Left hindlimb (tissue), 1 donor: ENCODE measurements at regions not wholly inside any gene's neighbourhood (a gene's known extent, or its start where the extent isn't known, plus 50 kb on each side); places are given as distances from the start of the nearest gene placed in this dataset.
"Not testable (repeated sequence)": the region's sequence is repeated elsewhere in the genome, so short reads cannot be mapped to it uniquely, and the experiment has no call there.

Experiments
- DNase-seq: peaks from one replicate; pipeline ENCODE4 v3.0.0-alpha.2; 2018

- no peak for DNase-seq
Measured at GRCh38 chr16:8109510-8110369, 480.6 kb downstream of the TMEM114 start.

DNA sequence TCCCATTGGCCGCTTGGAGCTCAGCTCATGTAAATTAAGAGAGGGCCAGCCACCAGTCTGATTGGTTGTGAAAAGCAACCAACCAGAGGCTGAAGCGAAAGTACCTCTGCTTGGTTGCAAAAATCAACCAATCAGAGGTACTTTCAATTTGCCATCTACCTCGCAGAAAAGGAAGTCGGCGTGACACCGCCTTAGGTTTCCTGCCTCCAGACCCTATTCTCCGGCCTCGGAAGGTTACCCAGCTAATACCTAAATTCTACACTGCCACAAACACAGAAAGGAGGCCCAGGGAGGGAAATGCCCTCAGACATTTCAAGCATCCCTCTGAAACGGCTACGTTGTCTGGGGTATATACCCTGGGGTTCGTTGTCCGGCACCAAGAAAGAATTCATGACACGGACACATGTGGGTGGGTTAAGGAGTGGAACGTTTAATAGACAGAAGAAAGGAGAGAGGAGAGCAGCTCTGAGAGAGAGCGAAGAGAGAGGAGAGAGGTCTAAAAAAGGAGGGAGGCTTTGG is 481.3 kb downstream of the TMEM114 start:
- DNase-seq: no peak

DNA sequence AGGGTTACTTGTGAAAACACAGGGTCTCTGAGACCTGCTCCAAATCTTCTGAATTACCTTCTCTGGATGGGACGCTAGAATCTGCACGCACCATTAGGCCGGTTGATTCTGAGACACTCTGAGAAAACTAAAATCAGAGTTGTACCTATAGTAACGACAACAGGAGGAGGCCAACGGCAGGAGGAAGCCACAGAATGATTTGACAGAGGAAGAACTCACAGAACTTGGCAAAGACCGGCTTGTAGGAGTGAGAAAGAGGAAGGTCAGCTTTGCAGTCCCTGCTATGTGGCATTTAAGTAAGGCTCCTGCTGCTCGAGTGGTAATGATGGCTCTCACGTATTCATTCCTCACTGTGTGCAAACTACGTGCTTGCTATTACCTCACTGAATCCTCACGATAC is 483.0 kb downstream of the TMEM114 start:
- no peak for DNase-seq

- no peak for DNase-seq
Measured at GRCh38 chr16:8103649-8104289, 486.5 kb downstream of the TMEM114 start.

GRCh38 chr16:8099586-8099985 is 490.7 kb downstream of the TMEM114 start:
- DNase-seq: no peak

DNA sequence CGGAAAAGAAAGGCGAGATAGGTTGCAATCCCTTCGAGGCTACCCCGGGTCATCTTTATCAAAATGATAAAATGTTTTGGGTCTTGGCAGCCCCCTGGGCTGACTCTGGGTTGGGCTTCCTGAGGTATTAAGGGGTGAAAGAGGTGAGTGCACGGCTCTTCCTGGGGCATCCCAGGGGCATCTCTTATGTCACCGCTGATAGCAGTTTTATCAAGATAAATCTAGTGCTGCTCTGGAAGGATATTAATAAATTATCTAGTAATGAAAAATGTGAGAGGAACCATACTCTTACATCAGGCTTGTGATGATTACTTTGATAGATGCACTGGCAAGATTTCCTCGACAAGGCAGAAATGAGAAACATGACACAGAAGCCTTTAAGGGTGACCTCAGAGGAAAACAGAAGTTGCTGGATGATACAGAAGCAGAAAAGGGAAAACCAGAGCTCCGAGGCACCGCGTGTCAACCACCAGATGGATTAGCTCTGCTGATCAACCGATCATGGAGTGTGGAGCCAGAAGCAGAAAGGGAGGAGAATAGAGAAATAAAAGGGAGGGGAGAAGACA is 491.3 kb downstream of the TMEM114 start:
- no peak for DNase-seq

DNA sequence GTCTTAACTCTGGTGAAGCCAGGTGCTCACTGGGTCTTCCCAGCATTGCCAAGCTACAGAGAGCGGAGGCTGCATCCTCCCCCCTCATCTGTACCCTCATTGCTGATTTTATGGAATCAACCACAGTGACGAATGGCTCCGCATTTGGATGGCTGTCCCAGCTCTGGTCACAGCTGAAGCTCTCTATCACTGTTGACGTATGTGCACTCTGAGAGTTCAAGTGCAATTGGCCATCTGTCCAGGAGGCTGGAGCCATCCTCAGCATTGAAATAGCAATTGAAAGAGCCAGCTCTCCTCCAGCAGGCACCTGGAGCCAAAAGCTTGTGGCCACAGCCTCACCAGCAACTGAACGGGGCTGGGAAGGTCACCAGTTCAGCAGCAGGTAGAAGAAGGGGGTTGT is 494.1 kb downstream of the TMEM114 start:
- no peak for DNase-seq

- DNase-seq: no peak
Measured at GRCh38 chr16:8094696-8095095, 495.6 kb downstream of the TMEM114 start.

DNA sequence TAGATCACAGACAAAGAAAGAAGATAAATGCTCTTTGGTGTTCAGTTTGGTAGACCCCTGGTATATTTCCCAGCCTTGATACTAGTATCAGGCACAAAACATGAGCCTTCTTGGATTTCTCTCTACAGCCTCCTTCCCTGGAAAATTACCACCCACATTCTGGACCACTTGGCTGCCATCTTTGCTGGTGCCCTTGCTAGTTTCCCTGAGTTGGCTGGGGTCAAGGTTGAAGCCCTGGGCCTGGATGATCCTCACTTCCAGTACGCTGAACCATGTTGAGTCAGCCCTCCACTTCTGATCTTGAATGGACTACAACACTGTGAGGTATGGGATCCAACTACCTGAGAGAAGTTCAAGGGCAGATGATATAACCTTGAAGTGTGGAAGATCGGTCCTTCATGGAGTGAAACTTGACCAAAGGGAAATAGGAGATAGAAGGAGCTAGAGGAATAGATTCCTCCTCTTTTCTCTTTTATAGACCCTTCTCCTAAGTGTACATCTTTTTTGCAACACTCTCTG is 501.4 kb downstream of the TMEM114 start:
- DNase-seq: no peak

DNA sequence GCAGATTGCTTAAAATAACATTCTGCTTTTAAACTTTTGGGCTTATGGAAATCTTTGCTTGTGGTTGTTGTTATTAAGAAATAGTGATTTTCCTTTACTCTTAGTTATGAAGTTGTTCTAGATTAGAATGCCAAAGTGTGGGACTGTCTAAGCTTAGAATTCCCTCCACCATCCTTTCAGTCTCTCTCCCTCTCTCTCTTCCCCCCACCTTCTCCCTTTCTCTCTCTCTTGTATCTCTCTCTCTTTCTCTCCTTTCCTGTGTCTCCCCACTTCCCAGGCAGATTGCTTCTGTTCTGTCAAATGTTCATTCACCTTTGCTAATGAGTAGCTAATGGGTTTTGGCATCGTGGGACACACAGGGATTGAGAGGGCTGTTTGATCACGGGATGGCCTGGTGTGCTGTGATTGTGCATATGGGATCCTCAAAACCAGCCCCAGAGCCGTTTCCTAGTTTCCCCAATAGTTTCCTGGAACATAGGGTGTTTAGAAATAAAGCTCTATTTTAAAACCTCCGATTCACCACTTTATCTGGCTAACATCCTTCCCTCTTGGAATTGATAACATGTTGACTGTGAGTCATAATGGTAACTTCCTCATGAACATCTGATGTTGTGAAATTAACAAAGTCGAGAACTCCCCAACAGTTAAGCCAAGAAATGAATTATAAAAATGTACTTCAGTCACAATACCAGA is 502.6 kb downstream of the TMEM114 start:
- no peak for DNase-seq

GRCh38 chr16:8087146-8087545 is 503.2 kb downstream of the TMEM114 start:
- no peak for DNase-seq

- DNase-seq: no peak
Measured at GRCh38 chr16:8084882-8085281, 505.4 kb downstream of the TMEM114 start.

GRCh38 chr16:8084302-8084701 is 506.0 kb downstream of the TMEM114 start:
- no peak for DNase-seq

GRCh38 chr16:8083560-8083959 is 506.8 kb downstream of the TMEM114 start:
- DNase-seq: no peak

- no peak for DNase-seq
Measured at GRCh38 chr16:8080817-8081216, 509.5 kb downstream of the TMEM114 start.

DNA sequence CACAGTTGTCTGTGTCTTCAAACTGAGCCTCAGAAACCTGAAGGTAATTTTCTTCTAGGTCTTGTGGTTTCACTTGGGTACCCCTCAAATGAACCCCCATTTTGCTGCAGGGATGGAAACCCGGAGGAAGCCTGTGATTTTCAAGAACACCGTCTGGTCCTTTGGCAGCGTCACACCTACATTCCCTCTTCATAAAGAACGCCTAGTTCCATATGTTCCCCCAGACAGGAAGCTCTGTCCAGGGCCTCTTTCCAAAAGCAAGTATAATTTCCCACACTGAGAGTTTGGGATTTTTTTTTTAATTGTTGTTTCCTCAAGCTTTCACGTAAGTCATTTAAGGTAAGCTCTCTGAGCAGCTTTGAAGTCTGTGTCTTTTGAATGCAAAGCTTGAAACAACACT is 515.0 kb downstream of the TMEM114 start:
- DNase-seq: no peak

GRCh38 chr16:8070506-8070905 is 519.8 kb downstream of the TMEM114 start:
- DNase-seq: no peak

GRCh38 chr16:8068225-8068624 is 522.1 kb downstream of the TMEM114 start:
- DNase-seq: not testable (repeated sequence)

DNA sequence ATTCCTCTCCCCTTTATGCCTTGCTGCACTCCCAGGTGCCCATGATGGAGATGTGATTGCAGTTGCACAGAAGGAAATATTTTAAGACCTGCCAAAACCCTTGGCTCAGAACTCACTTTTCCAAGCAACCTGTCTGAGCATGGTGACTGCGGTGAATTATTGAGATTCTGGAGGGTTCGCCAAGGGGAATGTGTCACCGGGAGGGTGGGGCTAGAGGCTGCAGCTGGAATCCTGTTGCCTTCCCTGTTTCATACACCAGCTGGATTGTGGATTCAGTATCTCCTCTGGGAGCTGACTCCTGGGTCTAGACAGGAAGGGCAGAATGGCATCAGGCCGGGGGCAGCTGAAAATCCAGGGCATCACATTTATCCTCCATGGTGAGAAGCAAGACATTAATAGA is 527.2 kb downstream of the TMEM114 start:
- peak; percentile 33 for DNase-seq

- no peak for DNase-seq
Measured at GRCh38 chr16:8062677-8063076, 527.6 kb downstream of the TMEM114 start.

GRCh38 chr16:8055761-8056160 is 534.5 kb downstream of the TMEM114 start:
- DNase-seq: no peak

GRCh38 chr16:8053437-8053836 is 536.9 kb downstream of the TMEM114 start:
- no peak for DNase-seq

DNA sequence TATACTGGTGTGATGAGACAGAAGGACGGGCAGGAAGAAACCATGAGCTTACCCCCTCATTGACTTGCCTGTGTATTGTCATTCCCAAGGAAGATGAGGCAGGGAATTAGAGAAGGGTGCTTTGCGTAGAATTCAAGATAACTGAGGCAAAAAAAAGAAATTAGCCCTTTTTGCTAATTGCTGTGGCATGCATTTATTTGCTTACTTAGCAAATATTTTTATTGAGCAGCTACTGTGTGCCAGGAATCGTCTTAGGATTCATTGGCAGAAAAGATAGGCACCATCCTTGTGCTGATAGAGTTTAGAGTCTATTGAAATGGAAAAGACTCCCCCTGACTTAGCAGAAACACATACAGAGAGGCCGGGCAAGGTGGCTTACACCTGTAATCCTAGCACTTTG is 541.9 kb downstream of the TMEM114 start:
- no peak for DNase-seq
